ENCODE measurements at regions not wholly inside any gene's neighbourhood (a gene's known extent, or its start where the extent isn't known, plus 50 kb on each side); places are given as distances from the start of the nearest gene placed in this dataset.
"Not testable (repeated sequence)": the region's sequence is repeated elsewhere in the genome, so short reads cannot be mapped to it uniquely, and the experiment has no call there.

- H3K4me1 ChIP-seq (ENCODE audit: control insufficient read depth, insufficient read depth, low read length); H3K4me3 ChIP-seq (ENCODE audit: low read length); H3K27me3 ChIP-seq (ENCODE audit: control insufficient read depth, insufficient read depth); H3K27ac ChIP-seq (ENCODE audit: low read length); DNase-seq; ATAC-seq; intact Hi-C loops (cut with DNase I); H3K9me3 ChIP-seq (ENCODE audit: control insufficient read depth, low read length): not testable (repeated sequence)
- WGBS = 81% methylated on average over 6 of the region's 7 CpGs
Measured at GRCh38 chr2:114018464-114018863, 128.6 kb downstream of the ACTR3 start.

- Histone ChIP-seq H3K4me3 (ENCODE audit: low read length) (no peak overlapping the region), H3K9me3 (ENCODE audit: control insufficient read depth, low read length) (no peaks in the 10 kb centered on the region), H3K27me3 (ENCODE audit: control insufficient read depth, insufficient read depth) (no peaks in the 10 kb centered on the region), H3K27ac (ENCODE audit: low read length) (no peak overlapping the region), H3K4me1 (ENCODE audit: control insufficient read depth, insufficient read depth, low read length) (no peaks in the 10 kb centered on the region)
- no peak for ATAC-seq
- 62% methylated on average over 2 of the region's 2 CpGs for WGBS
- intact Hi-C loops (cut with DNase I) = no loop called here
- no peak for DNase-seq
Measured at GRCh38 chr2:114020668-114021067, 130.8 kb downstream of the ACTR3 start.

GRCh38 chr2:114022360-114023085, 132.6 kb downstream of the ACTR3 start:
- WGBS = 84% methylated on average over 4 of the region's 4 CpGs
- no peak overlapping the region for H3K4me3 ChIP-seq (ENCODE audit: low read length)

DNA sequence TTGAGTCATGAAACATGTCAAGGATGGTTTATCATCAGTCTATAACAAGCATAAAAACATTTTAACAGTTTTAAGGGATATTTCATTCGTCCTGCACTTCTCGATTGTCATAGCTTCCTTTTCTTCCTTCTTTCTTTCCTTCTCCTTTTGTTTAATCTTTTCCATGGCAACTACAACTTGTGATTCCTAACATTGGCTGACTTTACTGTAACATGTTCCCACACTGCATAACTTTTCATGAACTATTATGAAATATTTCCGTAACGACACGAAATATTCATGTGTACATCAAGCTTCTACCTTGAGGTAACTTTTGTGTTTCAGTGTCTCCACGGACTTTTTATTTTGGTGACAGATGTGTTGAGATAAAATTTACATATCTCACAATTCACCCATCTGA, 134.4 kb downstream of the ACTR3 start:
- peaks cover 2% of the 10 kb centered on the region for H3K9me3 ChIP-seq (ENCODE audit: control insufficient read depth, low read length)
- no peak for DNase-seq
- no peaks in the 10 kb centered on the region for H3K27me3 ChIP-seq (ENCODE audit: control insufficient read depth, insufficient read depth)
- WGBS = 63% methylated on average over 6 of the region's 6 CpGs
- no peaks in the 10 kb centered on the region for H3K4me1 ChIP-seq (ENCODE audit: control insufficient read depth, insufficient read depth, low read length)
- no peak overlapping the region for H3K27ac ChIP-seq (ENCODE audit: low read length)
- intact Hi-C loops (cut with DNase I) = no loop called here
- H3K4me3 ChIP-seq (ENCODE audit: low read length) = no peak overlapping the region
- no peak for ATAC-seq

More at GRCh38 chr2:114022360-114023085, 132.6 kb downstream of the ACTR3 start:
- H3K4me1 ChIP-seq (ENCODE audit: control insufficient read depth, insufficient read depth, low read length) = no peaks in the 10 kb centered on the region
- ATAC-seq = no peak
- intact Hi-C loops (cut with DNase I) = no loop called here
- no peaks in the 10 kb centered on the region for H3K9me3 ChIP-seq (ENCODE audit: control insufficient read depth, low read length)
- H3K27me3 ChIP-seq (ENCODE audit: control insufficient read depth, insufficient read depth) = no peaks in the 10 kb centered on the region
- no peak for DNase-seq
- no peak overlapping the region for H3K27ac ChIP-seq (ENCODE audit: low read length)

DNA sequence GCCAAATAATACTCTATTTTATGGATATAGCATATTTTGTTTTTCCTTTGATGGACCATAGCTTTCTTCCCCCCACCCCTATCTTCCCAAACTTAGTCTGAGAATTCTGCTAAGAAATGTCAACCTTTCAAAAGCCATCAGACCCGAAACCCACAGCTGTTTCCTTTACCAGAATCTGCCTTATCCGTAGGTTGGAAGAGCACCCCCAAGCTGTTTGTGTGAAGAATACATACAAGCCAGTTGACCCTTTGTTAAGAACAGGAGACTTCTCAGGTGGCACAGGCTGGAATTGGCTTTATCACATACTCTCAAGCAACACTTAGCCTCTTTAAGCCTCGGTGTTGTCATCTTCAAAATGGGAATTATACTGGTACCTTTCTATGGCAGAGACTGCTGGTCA, 135.1 kb downstream of the ACTR3 start:
- Histone ChIP-seq H3K27me3 (ENCODE audit: control insufficient read depth, insufficient read depth) (no peaks in the 10 kb centered on the region), H3K4me1 (ENCODE audit: control insufficient read depth, insufficient read depth, low read length) (no peaks in the 10 kb centered on the region), H3K9me3 (ENCODE audit: control insufficient read depth, low read length) (peaks cover 2% of the 10 kb centered on the region), H3K4me3 (ENCODE audit: low read length) (no peak overlapping the region), H3K27ac (ENCODE audit: low read length) (no peak overlapping the region)
- intact Hi-C loops (cut with DNase I) = no loop called here
- no peak for ATAC-seq
- no peak for DNase-seq
- 77% methylated on average over 3 of the region's 3 CpGs for WGBS

DNA sequence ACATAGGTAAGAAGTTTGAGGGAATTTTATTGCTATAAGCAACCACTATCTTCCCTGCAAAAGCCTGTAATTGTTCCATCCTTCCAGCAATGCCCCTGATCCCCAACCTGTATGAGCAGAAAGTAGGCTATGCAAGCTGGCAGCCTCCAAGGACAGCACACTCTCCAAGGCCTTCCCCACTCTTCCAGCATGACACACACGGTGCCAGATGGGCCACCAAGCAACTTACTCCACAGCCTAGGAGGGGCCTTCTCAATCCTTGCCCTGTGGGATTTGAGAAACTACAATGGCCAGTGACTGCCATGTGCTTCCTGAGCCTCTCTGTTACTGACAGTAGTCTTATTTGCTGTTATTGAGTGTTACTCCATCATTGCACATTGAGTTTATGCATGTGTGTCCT, 137.5 kb downstream of the ACTR3 start:
- H3K4me3 ChIP-seq (ENCODE audit: low read length) = no peak overlapping the region
- intact Hi-C loops (cut with DNase I) = no loop called here
- H3K27me3 ChIP-seq (ENCODE audit: control insufficient read depth, insufficient read depth) = no peaks in the 10 kb centered on the region
- ATAC-seq (no peak), DNase-seq (no peak)
- H3K4me1 ChIP-seq (ENCODE audit: control insufficient read depth, insufficient read depth, low read length) = no peaks in the 10 kb centered on the region
- H3K9me3 ChIP-seq (ENCODE audit: control insufficient read depth, low read length) = peaks cover 2% of the 10 kb centered on the region
- 79% methylated on average over 1 of the region's 1 CpG for WGBS
- H3K27ac ChIP-seq (ENCODE audit: low read length) = no peak overlapping the region

- intact Hi-C loops (cut with DNase I) = no loop called here
- no peak for ATAC-seq
- H3K27me3 ChIP-seq (ENCODE audit: control insufficient read depth, insufficient read depth) = no peaks in the 10 kb centered on the region
- H3K4me3 ChIP-seq (ENCODE audit: low read length) = no peak overlapping the region
- H3K9me3 ChIP-seq (ENCODE audit: control insufficient read depth, low read length) = peaks cover 2% of the 10 kb centered on the region
- H3K27ac ChIP-seq (ENCODE audit: low read length) = no peak overlapping the region
- WGBS = 65% methylated on average over 12 of the region's 12 CpGs
- DNase-seq = no peak
- no peaks in the 10 kb centered on the region for H3K4me1 ChIP-seq (ENCODE audit: control insufficient read depth, insufficient read depth, low read length)
Measured at GRCh38 chr2:114031605-114032505, 142.0 kb downstream of the ACTR3 start.

DNA sequence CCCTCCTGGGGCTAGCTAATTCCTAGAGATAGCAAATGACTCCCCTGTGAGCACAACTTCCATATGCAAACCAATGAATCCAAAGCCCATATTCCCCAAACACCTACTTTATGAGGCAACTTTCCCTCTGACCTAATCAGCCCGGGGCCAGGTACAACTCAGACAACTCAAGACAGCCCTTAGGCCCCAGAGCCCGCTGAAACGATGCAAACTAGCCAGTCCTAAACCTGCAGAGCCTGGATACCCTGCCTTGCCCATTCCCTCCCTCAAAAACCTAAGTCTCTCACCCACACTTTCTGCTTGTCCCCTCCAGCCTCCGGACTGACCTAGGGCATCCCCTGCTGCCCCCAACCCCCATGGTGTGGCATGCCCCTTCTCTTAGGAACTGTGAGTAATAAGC, 142.8 kb downstream of the ACTR3 start:
- Histone ChIP-seq H3K4me1 (ENCODE audit: control insufficient read depth, insufficient read depth, low read length) (no peaks in the 10 kb centered on the region), H3K9me3 (ENCODE audit: control insufficient read depth, low read length) (peaks cover 2% of the 10 kb centered on the region), H3K4me3 (ENCODE audit: low read length) (no peak overlapping the region), H3K27me3 (ENCODE audit: control insufficient read depth, insufficient read depth) (no peaks in the 10 kb centered on the region), H3K27ac (ENCODE audit: low read length) (no peak overlapping the region)
- 50% methylated on average over 4 of the region's 4 CpGs for WGBS
- intact Hi-C loops (cut with DNase I) = no loop called here
- DNase-seq = no peak
- no peak for ATAC-seq

DNA sequence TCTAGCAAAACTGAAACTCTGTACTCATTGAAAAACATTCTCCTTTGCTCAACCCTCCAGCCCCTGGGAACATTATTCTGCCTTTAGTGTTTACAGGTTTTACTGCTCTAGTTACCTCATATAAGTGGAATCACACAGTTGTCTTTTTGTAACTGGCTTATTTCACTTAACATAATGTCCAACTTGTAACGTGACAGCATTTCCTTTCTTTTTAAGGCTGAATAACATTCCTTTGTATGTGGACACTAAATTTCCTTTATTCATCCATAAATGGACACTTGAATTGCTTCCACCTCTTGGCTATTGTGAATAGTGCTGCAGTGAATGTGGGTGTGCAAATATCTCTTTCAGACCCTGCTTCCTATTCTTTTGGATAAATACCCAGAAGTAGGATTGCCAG, 144.9 kb downstream of the ACTR3 start:
- 33% methylated on average over 1 of the region's 1 CpG for WGBS
- no peak for ATAC-seq

DNA sequence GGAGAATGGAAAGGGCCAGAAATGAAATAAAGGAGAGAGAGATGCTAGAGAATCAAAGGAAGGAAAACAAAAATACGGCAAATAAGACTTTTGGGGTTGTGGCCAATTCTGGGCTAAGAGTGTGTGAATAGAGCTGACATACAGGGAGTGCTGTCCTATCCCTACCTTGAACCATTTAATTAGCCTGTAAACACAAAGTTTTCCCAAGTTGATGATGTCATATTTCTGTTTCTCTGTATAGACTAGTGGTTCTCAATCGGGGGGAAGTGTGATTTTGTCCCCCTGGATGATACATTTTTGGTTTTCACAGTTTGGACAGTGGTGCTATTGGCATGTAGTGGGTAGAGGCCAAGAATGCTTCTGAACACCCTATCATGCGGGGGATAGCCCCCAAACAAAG, 148.8 kb downstream of the ACTR3 start:
- no peak overlapping the region for H3K27ac ChIP-seq (ENCODE audit: low read length)
- ATAC-seq (no peak), DNase-seq (no peak)
- H3K27me3 ChIP-seq (ENCODE audit: control insufficient read depth, insufficient read depth) = no peaks in the 10 kb centered on the region
- 80% methylated on average over 3 of the region's 3 CpGs for WGBS
- no peaks in the 10 kb centered on the region for H3K4me1 ChIP-seq (ENCODE audit: control insufficient read depth, insufficient read depth, low read length)
- H3K4me3 ChIP-seq (ENCODE audit: low read length) = no peak overlapping the region
- intact Hi-C loops (cut with DNase I) = no loop called here
- H3K9me3 ChIP-seq (ENCODE audit: control insufficient read depth, low read length) = no peaks in the 10 kb centered on the region

More for the DNA sequence above, 144.9 kb downstream of the ACTR3 start:
- Histone ChIP-seq H3K27ac (ENCODE audit: low read length) (no peak overlapping the region), H3K4me1 (ENCODE audit: control insufficient read depth, insufficient read depth, low read length) (no peaks in the 10 kb centered on the region), H3K4me3 (ENCODE audit: low read length) (no peak overlapping the region), H3K9me3 (ENCODE audit: control insufficient read depth, low read length) (no peaks in the 10 kb centered on the region), H3K27me3 (ENCODE audit: control insufficient read depth, insufficient read depth) (no peaks in the 10 kb centered on the region)
- DNase-seq = no peak
- intact Hi-C loops (cut with DNase I) = no loop called here

DNA sequence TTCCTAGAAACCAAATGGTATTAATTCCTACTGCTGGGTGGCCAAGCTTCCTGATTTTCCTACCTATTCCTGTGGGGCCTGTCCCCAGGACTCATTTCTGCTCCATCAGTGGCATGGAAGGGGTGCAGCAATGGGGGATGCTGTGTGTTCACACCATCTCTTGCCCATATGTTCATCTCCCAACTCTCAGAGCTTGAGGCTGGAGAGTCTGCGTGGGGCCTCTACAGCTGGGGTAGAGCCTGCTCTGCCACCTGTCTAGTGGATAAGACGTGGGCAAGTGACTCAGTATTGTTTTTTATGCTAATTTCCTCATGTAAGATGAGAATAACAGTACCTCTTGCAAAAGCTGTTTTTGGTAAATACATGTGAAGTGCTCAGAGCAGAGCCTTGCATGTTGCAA, 149.8 kb downstream of the ACTR3 start:
- no peaks in the 10 kb centered on the region for H3K4me1 ChIP-seq (ENCODE audit: control insufficient read depth, insufficient read depth, low read length)
- no peaks in the 10 kb centered on the region for H3K9me3 ChIP-seq (ENCODE audit: control insufficient read depth, low read length)
- no peak overlapping the region for H3K27ac ChIP-seq (ENCODE audit: low read length)
- ATAC-seq (no peak), DNase-seq (no peak)
- WGBS = 68% methylated on average over 2 of the region's 2 CpGs
- no peak overlapping the region for H3K4me3 ChIP-seq (ENCODE audit: low read length)
- no peaks in the 10 kb centered on the region for H3K27me3 ChIP-seq (ENCODE audit: control insufficient read depth, insufficient read depth)
- intact Hi-C loops (cut with DNase I) = no loop called here

Data from right cardiac atrium (tissue), 5 donors.